Posterior cingulate gyrus (tissue), 11 donors: ENCODE measurements at regions not wholly inside any gene's neighbourhood (a gene's known extent, or its start where the extent isn't known, plus 50 kb on each side); places are given as distances from the start of the nearest gene placed in this dataset.
A peak's percentile ranks its signal among the peaks of the same experiment; 100 is the strongest.
"Not testable (repeated sequence)": the region's sequence is repeated elsewhere in the genome, so short reads cannot be mapped to it uniquely, and the experiment has no call there.

Experiments
- DNase-seq, 10 donors: peaks; one replicate each; pipeline versions ENCODE4 v3.0.0 to v3.0.0-alpha.2; 2020 to 2021; ENCODE audit warnings: mixed read lengths in 3 of 10
- intact Hi-C: fragments of 100-400 bp; cut with DNase I; formaldehyde crosslinking; loops from one replicate; pipeline ENCODE4 v1.15.1; 2023

DNA sequence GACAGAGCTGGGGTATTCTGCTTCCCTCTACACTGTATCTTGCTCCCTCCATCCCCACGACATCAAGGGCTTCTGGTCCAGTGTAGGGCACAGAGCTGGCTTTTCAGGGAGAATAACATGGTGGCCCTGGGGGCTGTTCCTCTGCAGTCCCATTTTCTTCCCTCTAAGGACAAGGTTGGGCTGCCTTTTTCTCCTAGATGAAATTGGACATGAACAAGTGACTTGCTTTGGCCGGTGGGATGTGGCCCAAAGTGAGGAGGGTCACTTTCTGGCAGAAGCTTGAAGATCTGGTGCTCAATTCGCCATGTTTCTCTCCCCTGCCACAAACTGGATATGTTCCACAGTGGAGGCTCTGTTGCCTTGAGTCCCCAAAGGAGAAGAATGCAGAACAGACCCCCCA is 235.7 kb downstream of the EMX2 start:
- no peak for DNase-seq
- intact Hi-C loops, result no loop called here

DNA sequence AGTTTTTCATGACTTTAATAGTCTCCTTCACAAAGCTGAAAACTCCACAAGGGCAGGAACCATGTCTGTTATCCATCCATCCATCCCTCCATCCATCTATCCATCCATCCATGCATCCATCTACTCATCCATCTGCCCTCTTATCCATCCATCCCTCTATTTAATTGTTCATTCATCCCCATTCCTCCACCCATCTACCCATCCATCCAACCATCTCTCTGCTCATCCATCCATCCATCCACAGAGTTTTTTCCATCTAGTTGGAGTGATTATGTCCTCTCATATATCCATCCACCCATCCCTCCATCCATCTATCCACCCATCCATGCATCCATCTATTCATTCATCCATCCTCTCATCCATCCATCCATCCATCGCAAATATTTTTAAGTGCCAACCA is 237.9 kb downstream of the EMX2 start:
- intact Hi-C loops, result no loop called here
- no peak for DNase-seq

DNA sequence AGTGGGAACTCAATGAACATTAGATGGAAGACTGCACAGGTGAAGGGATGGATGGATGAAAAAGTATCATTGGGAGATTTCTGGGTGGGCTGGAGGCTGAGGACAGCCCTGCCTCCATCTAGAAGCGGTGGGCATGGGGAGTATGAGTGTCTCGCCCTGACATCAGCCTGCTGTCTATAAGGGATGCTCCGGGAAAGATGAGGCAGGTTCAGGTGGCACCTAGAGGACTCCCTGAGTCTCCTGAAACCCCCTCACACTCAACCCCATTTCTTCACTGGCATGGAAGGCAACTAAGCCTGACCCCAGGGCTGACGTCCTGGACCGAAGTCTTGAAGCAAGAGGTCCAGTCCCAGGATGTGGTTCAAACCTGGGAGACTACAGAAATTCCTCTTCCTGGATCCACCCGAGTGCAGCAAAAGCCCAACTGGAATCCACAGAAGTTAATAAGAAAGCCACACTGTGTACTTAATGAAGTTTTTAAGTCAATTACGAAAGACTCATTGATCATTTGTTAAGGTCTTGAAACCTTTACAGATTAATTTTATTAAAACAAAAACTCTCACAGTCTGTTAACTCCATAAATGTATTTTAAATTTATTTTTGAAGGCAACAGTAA is 238.8 kb downstream of the EMX2 start:
- no peak for DNase-seq
- intact Hi-C loops, result no loop called here

DNA sequence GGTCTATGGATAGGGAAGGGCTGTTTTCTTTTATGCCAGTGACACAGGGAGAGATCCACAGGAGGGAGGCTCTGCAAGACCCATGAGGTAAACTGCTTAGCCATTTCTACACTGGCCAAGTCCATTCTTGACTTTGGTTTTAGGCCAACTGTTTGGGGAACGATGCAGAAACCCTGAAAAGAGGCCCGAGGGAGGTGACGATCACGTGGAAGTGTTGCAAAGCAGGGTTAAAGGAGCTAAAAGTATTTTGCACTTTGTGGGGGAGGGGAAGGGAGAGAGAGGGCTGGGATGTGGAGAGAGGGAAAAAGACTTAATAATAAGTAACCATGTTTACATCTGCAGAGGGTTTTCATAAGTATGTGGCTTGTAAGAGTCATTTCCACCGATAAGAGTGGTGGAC is 239.7 kb downstream of the EMX2 start:
- intact Hi-C loops, result no loop called here
- DNase-seq, result no peak

DNA sequence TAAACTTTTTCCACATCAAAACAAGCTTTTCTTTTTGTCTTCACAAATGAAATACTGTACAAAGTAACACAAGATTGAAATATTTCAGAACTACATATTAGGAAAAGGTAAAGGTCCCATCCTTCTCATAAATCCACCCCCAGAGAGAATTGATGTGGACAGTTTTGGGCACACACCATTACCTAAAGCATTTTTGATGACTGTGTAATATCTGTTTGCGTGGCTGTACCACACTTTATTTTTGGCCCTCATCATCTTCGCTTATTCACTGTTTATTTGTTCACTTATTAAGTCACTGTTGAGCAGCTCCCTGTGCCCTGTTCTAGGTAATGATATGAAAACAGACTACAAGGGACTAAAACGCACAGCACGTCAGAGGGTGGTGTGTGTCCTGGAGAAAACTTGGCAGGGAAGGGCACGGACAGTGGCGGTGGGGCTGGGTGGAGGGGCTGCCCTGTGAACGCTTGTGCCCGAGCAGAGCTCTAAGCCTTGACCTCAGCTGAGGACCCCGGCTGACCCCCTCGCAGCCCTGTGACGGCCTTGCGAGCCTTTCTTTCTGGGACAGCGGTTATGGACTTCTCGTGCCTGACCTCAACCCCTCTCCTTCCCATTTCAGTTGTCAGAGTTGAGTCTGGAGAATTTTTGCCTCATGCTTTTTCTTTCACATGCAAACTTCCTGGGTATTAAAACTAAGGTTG is 241.3 kb downstream of the EMX2 start:
- DNase-seq, result no peak

GRCh38 chr10:117784776-117785175 is 242.2 kb downstream of the EMX2 start:
- intact Hi-C loops, result no loop called here
- no peak for DNase-seq

More for the DNA sequence above, 241.3 kb downstream of the EMX2 start:
- intact Hi-C loops, result no loop called here

DNA sequence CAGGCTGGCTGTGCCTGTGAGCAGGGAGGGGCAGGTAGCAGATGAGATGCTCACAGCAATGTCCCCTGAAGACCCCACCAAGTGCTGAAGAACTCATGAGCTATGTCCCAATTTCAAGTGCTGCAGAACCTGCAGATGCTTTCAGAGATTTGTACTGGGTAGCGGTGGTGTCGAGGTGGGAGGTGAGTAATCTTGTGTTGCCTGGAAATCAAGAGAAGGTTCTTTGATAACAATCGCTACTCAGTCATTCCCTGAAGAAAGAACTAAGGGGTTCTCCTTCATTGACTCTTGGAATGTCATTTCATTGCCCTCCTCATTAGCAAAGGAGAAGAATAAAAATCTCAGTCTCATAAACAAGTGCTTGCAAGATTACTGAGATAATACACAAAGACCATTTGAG is 246.4 kb downstream of the EMX2 start:
- no peak for DNase-seq
- intact Hi-C loops, result no loop called here

DNA sequence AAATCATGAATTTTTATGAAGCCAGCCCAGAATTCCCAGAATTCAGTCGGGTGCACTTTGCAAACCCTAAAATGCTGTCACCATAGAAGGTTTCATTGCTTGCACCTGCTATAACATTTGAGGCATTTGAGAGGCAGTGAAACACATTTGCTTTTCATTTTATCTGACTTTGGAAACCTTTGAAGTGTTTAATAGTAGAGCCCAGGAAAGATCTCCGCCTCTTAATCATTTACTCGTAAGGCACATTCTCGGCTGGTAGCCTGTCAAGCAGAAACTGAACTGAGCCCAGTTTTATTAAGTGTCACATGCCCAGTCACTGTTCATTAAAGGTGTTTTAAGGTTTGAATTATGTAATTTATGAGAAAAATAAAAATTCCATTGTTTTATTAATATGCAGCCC is 247.6 kb downstream of the EMX2 start:
- intact Hi-C loops, result no loop called here
- no peak for DNase-seq

GRCh38 chr10:117790621-117791020 is 248.1 kb downstream of the EMX2 start:
- DNase-seq, result no peak
- intact Hi-C loops, result no loop called here

DNA sequence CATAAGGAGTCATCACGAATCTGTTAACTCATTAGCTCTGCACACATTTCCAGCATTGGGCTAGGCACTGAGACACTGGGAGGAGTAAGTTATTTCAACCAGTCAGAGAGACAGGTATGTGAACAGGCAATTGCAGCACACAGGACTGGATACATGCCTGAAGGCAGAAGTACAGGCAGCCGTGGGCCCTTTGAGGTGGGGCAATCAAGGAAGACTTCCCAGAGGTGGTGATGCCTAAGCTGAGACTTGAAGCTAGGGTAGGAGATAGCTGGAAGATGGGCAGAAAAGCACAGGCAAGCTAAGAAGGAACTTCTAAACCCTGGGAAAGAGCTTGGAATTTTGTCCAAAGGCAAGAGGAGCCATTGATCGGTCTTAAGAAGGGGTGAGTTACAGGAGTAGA is 249.7 kb downstream of the EMX2 start:
- no peak for DNase-seq
- intact Hi-C loops, result no loop called here

- no peak for DNase-seq
- intact Hi-C loops, result no loop called here
Measured at GRCh38 chr10:117796130-117796745, 250.5 kb downstream of the RAB11FIP2 start.

GRCh38 chr10:117797296-117797695 is 249.4 kb downstream of the RAB11FIP2 start:
- no peak for DNase-seq
- intact Hi-C loops, result no loop called here

GRCh38 chr10:117801691-117802090 is 245.1 kb downstream of the RAB11FIP2 start:
- DNase-seq, result no peak
- intact Hi-C loops, result no loop called here

- peak; percentile 31 to 93 (median 62) for DNase-seq
- intact Hi-C loops, result no loop called here
Measured at GRCh38 chr10:117804470-117805011, 242.2 kb downstream of the RAB11FIP2 start.

DNA sequence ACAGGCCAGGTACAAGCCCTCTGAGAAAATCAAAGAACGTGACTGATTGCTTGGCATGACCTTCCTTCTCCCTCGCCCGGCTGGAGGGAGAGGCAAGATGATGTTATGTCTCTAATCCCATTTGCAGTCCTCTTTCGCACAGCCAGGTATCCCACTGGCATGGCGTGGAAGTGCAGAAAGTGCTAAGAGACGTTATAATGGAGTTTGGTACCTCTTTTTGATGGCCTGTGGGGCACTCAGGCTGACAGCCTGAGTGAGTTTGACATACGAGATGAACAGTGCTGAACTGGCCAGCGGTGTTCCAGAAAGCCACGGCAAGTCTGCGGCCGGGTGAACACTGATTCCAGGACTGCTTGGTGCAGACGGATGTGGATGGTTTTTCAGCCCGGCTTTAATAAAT is 241.6 kb downstream of the RAB11FIP2 start:
- DNase-seq, result no peak
- intact Hi-C loops, result no loop called here

DNA sequence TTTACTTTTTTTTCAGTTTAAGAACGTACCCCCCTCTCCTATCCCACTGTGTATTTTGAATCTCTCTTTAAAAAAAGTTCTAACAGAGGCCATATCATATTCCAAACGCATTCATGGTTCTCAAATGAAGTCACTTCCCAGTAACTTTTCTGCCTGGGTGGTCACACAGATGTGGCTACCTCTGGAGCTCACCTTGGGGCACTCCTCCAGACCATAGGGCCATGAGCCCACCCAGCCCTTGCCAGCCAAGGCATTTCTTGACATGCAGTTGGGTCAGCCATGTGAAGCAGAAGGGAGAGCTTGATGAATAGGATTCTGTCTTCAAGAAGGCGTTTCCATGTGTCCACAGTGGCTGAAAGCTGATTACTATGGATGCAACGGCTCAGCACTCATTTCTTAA is 239.3 kb downstream of the RAB11FIP2 start:
- intact Hi-C loops, result no loop called here
- DNase-seq, result no peak

- intact Hi-C loops, DNase-seq: not testable (repeated sequence)
Measured at GRCh38 chr10:117815816-117816215, 230.9 kb downstream of the RAB11FIP2 start.

DNA sequence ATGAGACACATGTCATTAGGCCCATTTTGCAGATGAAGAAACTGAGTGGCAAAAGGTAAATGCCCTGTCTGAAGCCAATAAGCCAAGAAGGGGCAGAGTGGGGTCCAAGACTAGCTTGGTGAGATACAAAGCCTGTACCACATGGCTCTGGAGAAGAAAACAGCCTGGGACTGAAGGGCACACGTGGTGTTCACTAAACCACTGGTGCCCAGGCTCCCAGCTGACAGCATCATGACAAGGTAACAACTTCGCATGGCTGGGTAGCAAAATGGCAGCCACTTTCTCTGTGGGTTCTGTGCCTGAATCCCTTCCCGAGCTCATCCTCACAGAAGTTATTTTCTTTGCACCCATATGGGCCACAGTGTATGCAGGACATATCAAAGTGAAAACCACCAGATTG is 229.6 kb downstream of the RAB11FIP2 start:
- intact Hi-C loops, result no loop called here
- DNase-seq, result no peak

GRCh38 chr10:117818721-117819120 is 228.0 kb downstream of the RAB11FIP2 start:
- no peak for DNase-seq
- intact Hi-C loops, result no loop called here

GRCh38 chr10:117819304-117819703 is 227.4 kb downstream of the RAB11FIP2 start:
- no peak for DNase-seq
- intact Hi-C loops, result no loop called here

DNA sequence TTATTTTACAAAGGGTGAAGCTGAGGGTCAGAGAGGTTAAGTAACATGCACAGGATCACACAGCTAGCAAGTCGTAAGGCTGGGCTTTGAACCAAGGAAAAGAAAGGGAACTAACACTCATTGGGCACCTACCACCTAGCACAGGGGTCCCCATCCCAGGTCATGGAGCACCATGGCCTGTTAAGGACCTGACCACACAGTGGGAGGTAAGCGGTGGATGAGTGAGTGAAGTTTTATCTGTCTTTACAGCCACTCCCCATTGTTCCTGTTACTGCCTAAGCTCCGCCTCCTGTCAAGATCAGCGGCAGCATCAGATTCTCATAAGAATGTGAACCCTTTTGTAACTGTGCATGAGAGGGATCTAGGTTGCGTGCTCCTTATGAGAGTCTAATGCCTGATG is 222.8 kb downstream of the RAB11FIP2 start:
- DNase-seq, result no peak
- intact Hi-C loops, result no loop called here

DNA sequence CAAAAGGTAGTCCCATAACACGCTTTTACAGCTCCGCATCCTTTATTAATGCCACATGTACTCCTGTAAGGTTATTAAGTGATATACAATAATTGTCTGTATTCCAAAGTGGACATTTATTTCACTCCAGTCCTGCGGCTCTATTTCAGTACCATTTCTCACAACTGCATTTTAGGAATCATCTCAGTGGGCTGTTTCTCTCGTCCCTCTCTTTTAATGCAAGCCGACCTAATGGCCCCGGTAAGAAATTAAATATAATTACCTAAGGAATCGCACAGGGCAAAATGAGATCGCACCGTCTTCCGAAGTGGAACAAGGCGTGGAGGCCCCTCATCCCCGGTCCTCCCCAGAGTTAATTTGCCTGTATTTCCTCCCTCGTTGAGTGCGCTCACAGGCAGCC is 216.5 kb downstream of the RAB11FIP2 start:
- intact Hi-C loops, result no loop called here
- no peak for DNase-seq
